G401 (cell line): ENCODE measurements at regions not wholly inside any gene's neighbourhood (a gene's known extent, or its start where the extent isn't known, plus 50 kb on each side); places are given as distances from the start of the nearest gene placed in this dataset.
"Not testable (repeated sequence)": the region's sequence is repeated elsewhere in the genome, so short reads cannot be mapped to it uniquely, and the experiment has no call there.

Experiments
- DNase-seq: peaks from one replicate; pipeline ENCODE4 v3.0.0-alpha.2; 2015; ENCODE audit warnings: low spot score
- in situ Hi-C: cut with HindIII; loops from 2 replicates; pipeline ENCODE4 v1.10.0; 2016; ENCODE audit warnings: low sequenced_read_pairs, mixed read lengths

DNA sequence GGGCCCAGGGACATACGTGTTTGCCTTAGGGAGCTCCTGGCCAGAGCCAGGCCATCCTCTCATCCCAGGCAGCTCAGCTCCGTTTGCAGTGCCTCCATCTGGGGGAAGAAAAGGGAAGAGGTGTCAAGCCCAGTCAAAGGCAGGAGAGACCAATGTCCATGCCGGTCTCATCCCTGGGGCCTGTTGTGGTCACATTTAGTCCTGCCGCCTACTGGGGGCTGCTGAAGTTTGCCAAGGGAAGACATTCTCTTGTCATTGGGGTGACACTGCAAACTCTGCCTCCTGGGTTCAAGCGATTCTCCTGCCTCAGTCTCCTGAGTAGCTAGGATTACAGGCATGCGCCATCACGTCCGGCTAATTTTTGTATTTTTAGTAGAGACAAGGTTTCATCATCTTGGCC, 195.2 kb downstream of the UQCRFS1 start:
- no peak for DNase-seq
- in situ Hi-C loops = no loop called here

DNA sequence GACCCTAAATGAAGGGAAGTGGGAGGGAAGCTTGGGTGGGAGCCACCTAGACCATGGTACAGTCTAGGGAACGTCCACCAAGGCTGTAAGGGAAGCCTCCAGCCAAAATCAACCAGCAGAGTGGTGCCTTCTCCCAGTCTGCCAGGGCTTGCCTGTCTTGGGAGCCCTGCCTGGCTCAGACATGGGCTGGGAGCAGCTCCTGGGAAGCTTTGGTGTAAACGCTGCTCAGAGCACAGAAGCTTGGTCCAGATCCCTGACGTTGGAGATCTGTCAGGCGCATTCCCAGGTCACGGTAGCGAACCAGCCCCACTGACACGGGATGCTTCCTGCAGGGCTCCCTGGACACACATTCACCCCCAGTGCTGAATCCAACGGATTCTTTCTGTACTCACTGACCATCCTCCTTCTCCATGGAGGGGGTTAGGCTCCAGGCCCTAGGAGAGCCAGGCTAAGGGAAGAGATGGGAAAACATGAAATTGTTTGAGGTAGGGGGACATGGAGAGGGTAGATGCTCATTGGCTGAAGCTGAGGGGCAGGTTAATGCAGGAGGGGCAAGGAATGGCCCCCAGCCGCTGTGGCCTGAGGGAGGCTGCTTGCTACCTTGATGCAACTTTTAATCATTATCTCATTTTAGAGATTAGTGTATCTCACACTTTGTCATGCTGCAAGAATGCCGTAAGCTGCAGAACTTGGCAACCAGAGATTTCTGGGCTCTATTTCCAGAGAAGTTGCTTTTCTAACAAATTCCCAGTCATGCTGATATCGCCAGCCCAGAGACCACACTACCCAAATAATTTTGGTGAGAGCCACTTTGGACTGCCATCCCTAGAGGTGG, 195.8 kb downstream of the UQCRFS1 start:
- in situ Hi-C loops = no loop called here
- no peak for DNase-seq

DNA sequence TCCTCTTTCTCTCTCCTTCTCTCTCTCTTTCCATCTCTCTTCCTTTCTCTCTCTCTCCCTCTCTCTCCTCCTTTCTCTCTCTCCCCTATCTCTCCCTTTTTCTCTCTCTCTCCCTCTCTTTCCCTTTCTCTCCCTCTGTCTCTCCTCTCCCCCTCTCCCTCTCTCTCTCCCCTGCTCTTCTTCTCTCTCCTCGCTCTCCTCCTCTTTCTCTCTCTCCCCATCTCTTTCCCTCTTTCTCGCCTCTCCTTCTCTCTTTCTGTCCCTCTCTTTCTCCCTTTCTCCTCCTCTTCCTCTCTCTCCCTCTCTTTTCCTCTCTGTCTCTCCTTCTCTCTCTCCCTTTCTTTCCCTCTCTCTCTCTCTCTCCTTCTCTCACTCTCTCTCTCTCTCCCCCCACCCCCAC, 196.6 kb downstream of the UQCRFS1 start:
- no peak for DNase-seq
- in situ Hi-C loops = no loop called here

DNA sequence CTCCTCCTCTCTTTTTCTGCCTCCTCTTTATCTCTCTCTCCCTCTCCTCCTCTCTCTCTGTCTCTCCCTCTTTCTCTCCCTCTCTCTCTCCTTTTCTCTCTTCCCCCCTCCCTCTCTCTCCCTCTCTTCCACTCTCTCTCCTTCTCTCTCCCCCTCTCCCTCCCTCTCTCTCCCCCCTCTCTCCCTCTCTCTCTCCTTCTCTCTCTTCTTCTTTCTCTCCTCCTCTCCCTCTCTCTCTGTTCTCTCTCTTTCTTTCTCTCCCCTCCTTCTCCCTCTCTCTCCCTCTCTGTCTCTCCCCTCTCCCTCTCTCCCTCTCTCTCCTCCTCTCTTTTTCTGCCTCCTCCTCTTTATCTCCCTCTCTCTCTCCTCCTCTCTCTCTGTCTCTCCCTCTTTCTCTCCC, 197.4 kb downstream of the UQCRFS1 start:
- in situ Hi-C loops = no loop called here
- no peak for DNase-seq

DNA sequence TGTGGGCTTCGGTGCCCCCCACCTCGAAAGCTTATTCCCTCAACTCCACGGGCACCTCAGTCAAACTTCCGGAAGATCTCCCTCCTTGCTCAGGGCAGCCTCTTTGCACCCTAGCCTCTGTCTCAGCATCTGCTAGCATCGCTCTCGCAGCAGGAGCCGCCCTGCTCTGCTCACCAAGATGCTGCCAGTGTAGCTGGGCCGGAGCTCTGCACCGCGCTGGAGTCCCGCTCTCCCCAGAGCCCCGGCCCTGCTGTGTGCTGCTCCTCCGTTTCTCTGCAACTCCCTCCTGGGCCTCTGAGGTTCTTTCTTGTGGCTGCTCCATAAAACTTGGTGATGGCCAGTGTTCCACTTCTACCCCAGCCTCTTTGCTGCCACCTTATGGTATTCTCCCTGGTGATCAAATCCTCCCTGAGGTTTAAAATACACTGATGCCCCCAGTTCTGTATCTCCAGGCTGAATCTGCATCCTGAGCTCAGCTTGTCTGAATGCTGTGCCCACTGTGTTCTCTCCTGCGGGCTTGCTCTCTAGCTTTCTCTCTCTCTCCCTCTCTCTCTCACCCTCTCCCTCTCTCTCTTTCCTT, 198.0 kb downstream of the UQCRFS1 start:
- in situ Hi-C loops = no loop called here
- DNase-seq = no peak

DNA sequence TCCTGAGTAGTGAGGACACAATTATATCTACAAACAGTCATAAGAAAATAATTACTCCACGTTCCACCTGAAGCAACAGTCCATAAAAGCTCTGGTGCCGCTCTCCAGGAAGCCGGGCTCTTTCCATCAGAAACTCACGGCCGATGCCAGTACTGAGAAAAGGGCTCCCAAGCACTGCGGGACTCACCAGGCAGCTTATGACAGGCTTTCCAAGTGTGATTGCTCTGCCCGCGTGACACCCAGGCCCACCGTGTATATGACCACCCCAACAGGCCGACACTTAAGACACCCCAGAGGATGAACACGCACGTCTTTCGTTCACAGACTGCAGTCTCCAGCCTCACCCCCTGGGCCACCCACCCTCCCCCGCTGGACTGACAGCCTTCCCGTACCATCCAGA, 199.0 kb downstream of the UQCRFS1 start:
- in situ Hi-C loops = no loop called here
- DNase-seq = no peak

DNA sequence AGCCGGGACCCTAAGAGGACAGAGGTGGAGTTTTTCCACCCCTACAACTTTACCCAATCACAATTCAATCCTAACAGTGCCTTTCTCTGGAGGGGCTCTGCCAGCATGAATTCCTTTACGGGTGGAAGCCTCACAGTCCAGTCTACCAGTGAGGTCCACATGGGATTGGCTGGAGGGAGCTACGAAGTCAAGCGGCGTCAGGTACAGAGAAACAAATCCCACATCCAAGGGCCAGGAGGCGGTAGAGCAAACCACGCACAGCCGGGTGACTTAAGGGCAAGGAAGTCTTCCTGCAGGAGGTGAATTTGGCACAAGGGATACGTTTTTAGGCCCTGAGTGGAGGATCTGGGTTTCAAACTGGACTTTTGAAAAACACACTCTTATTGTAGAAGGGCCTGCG, 199.6 kb downstream of the UQCRFS1 start:
- in situ Hi-C loops = no loop called here
- DNase-seq = no peak

DNA sequence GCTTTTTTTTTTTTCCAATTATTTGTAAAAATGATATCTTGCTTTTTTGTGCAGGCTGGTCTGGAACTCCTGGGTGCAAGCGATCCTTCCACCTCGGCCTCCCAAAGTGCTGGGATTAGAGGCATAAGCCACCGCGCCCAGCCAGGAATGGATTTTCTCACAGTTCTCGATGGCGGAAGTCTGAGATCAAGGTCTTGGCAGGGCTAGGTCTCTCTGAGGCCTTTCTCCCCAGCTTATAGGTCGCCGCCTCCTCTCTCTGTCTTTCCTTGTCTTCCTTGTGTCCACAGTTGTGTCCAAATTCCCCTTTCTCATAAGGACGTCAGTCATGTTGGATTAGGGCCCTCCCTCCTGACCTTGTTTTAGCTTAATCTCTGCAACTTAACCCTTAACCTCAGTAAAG, 200.5 kb downstream of the UQCRFS1 start:
- in situ Hi-C loops = no loop called here
- DNase-seq = no peak

DNA sequence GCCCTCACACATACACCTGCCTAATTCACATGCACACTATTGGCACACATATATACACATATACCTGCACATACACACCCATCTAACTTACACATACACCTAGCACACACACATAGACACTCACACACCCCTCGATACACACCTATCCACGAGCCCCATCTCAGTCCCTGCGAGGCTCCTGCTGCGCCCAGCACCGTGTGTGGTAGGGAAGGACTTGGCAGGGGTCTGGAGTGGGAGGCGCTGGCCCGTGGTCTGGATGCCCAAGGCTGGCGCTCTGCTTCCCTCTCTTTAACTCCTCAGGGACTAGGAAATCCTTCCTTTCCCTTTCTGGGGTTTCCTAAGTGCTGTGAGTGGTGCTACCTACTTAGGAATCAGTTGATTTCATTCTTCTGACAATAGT, 202.7 kb downstream of the UQCRFS1 start:
- in situ Hi-C loops = no loop called here
- no peak for DNase-seq

DNA sequence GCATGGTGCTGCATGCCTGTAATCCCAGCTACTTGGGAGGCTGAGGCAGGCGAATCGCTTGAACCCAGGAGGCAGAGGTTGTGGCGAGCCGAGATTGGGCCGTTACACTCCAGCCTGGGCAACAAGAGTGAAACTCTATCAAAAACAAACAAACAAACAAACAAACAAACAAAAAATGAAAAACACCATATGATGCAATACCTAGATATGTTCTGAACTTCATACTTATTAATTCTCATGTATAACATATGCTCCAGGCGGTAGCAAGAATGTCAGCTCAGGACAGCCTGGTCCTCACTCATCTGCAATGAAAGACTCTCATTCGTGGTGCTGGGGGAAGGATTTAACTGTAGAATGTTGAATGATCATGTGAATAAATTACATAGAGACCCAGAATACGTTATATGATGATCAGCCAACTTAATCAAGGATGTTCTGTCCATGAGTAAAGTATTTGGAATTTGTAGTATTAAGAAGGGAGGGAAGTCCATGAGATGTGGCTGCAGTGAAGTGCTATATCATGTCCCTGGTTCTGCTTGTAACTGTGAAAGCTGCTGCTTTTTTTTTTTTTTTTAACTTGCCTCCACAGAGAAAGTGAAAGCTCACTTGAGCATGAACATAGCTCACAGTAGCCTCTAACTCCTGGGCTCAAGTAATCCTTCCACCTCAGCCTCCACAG, 206.8 kb downstream of the UQCRFS1 start:
- no peak for DNase-seq
- in situ Hi-C loops = no loop called here

DNA sequence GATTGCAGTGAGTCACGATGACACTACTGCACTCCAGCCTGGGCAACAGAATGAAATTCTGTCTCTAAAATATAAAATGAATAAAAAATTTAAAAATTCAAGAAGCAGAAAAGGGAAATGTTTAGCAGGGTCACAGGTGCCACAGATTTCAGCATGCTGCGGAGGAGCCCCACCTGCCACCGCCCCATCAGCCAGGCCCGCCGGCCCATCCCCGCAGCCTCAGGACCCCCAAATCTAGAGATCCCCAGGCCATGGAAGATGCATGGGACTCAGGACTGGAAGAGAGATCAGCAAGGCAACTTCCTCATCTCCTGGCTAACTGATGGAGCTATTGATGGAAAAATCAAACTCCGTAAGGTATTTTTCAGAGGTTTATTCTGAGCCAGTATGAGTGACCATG, 208.2 kb downstream of the UQCRFS1 start:
- DNase-seq = no peak
- in situ Hi-C loops = no loop called here

DNA sequence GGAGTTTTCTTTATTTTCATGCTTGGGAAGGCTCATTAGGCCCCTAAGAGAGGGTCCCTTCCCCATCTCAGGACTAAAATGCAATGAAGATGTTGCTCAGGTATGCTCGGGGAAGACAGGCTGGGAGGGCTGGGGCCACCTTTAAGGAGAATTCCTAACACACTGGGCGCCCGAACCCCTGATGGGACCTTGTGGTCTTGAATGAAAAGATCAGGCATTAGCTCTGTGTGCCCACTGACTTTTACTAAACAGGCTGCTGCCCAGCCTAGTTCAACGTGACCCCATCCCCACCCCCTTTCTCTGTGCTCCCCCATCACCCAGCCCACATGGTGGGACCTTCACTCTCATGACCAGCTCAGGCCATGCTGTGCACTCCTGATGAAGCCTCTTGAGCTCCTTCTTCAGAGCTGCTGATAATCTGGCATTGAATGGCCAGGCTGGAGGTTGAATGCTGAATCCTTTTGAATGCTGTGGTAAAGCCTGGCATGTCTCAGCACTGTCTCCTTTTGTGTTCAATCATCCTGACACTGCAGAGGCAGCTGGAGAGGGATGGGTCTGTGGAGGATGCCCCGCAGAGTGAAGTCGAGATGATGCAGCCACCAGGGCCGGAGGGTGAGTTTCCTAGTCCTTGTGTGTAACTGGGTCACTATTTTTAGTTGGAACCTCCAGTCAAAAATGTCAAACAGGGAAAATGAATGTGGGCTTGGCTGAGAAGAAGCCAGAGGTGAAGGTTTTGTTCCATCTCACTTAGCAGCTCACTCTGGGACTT, 209.1 kb downstream of the UQCRFS1 start:
- peak; percentile 11 for DNase-seq
- in situ Hi-C loops = no loop called here

DNA sequence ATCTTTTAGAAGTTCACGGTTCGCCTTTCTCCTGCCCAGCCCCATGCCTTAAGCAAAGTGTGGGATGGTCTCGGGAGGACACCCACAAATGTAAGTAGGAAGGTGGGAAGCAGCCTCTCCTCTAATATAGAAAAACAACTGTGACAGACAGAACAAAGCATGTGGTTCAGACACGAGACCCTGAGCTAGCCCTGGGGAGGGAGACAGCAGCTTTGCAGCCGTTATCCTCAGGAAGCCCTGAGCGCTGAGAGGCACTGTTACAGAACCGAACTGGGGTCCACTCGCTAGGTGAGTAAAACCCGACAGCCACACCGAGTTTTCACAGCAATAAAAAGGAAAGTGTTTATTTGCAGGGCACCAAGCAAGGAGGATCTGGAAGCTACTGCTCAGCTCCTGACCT, 210.6 kb downstream of the UQCRFS1 start:
- in situ Hi-C loops = no loop called here
- no peak for DNase-seq

DNA sequence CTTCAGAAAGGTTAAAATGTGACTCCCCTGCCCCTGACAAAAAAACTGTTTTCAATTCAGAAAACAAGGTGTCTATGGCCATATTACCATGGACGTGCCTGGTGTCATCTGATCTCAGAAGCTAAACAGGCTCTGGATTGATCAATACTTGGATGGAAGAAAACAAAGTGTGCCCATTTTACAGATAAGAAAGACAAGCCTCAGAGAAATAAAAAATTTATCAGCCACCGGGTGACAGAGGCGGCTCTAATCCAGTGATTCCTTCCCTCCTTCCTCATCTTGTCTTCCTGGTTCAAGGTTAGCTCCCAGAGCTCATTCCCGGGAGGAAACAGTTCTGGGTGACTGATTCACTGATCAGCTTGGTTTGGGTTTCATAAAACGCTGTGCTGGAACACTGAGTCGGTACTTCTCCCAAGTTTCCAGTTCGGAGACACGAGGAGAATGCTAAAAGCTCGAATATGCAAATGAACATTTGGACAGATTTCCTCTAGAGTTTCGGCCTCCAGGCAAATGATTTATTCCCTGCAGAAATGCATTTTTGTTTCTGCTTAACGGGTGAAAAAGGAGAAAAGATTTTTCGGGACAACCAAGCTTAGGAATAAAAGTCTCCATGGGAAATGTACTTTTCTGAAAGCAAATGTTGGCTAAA, 211.2 kb downstream of the UQCRFS1 start:
- in situ Hi-C loops = no loop called here
- DNase-seq = peak; percentile 39

DNA sequence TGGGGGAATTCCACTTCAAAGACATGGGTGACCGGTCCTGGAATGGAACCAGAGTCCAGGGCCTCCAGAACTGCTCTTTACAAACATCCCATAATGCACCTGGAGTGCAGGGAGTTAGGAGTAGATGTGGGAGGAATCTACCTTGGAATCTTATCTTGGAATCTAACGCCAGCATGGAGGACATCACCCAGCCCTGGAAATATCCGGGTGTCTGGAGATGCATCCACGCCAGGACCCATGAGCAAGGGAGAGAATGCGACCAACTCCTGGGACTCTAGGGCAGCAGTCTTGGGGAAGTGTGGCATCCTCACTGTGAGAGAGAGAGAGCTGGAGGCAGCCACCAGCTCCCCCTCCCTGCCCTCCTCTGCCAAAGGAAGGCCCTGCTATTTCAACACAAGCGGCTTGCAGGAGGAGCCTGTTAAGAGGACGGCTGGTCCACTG, 211.8 kb downstream of the UQCRFS1 start:
- in situ Hi-C loops = no loop called here
- no peak for DNase-seq

DNA sequence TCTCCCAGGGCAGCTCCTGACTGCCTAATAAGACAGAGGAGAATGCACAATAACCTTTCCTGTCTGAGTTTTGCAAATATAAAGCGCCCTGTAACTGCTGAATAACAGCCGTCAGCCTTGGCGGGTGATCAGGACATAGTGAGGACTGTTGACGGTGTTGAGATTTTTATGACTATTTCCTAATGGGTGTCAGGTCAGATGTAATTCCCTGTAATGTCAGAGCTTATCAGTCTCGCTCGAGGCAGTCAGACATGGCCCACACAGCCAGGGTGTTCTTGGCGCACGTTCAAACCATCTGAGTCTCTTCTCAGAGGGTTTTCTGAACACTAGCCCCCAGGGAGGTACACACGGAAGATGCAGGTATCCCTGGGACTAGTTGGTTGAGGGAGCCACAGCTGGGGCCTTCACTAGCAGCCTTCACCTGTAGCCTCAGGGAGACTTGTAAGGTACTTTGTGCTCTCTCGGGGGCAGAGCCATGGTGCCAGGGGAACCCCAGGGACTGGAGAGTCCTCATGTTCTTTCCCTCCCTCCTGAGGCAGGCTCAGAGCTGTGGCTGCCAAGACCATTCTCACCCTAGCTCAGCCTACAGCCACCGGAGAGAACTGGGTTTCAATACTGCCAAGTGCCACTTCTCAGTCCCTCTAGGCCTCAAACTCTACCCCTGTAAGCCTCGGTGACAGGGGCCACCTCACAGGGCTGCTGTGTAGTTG, 213.1 kb downstream of the UQCRFS1 start:
- in situ Hi-C loops = no loop called here
- no peak for DNase-seq

DNA sequence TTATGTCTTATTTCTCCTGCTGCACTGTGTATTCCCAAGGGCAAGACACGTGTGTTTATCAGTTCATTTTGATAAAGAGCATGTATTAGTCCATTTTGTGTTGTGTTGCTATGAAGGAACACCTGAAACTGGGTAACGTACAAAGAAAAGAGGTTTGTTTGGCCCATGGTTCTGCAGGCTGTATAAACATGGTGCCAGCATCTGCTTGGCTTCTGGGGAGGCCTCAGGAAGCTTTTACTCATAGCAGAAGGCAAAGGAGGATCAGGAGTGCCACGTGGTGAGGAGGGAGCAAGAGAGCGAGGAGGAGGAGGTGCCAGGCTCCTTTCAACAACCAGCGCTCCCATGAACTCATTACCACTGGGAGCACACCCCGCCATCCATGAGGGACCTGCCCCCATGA, 214.0 kb downstream of the UQCRFS1 start:
- in situ Hi-C loops = no loop called here
- DNase-seq = no peak

DNA sequence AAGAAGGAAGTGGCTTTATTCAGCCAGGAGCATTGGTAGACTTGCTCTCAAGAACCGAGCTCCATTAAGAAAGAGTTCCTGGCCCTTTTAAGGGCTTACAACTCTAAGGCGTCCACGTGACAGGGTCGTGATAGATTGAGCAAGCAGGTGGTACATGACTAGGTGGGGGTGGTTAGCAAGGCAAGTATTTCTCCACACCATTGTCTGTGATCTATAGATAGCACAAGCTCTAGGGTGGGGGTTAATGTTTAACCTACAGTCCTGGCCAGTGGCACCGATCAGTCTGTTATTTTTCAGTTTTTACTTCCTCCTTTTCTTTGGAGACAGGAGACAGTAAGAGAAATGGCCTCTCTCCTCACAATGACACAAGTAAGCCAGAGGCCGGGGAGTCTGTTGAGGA, 215.1 kb downstream of the UQCRFS1 start:
- in situ Hi-C loops, DNase-seq: not testable (repeated sequence)

DNA sequence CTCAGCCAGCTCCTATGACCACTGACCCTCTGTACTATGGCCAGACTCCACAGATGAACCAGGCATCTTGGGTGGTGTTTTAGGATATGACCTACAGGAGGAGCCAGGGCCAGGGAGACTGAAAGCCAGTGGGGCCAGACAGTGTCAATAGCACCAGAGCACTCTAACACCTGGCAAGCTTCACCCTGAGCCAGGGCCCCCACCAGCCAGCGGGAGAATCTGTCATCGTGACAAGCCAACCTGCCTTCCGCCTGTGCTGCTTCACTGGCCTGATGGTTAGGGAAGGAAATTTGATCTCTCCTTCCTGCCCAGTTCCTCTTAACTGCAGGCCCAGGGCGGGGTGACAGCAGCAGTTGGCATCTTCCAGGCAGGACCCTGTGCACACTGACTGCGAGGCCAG, 222.4 kb downstream of the UQCRFS1 start:
- in situ Hi-C loops = no loop called here
- DNase-seq = peak; percentile 54
